Activated CD8-positive, alpha-beta T cell treated with anti-CD3 and anti-CD28 coated beads for 36 hours (primary cell): ENCODE measurements at regions not wholly inside any gene's neighbourhood (a gene's known extent, or its start where the extent isn't known, plus 50 kb on each side); places are given as distances from the start of the nearest gene placed in this dataset.

ENCODE experiments used
- ATAC-seq: fragments of 200-7000 bp; cut with Tn5 transposase; one replicate; pipeline ENCODE4 v1.10.0; 2021; ENCODE audit warnings: mild to moderate bottlenecking, moderate library complexity
- CTCF ChIA-PET: fragments of 350-600 bp; sonication (Branson Sonifier 250); formaldehyde crosslinking; loops from one replicate; lab custom pipeline; 2021; ENCODE audit warnings: antibody characterized with exemption; lab: Charles Lee
- POLR2A ChIA-PET: fragments of 350-600 bp; sonication (Branson Sonifier 250); formaldehyde crosslinking; loops from one replicate; lab custom pipeline; 2021; ENCODE audit warnings: antibody characterized with exemption; lab: Charles Lee
- DNase-seq: peaks from one replicate; pipeline ENCODE4 v3.0.0-alpha.2; 2020
- H3K27ac Mint-ChIP-seq: one replicate; pipeline ENCODE4 v1.8.0; 2021; ENCODE audit warnings: mild to moderate bottlenecking, mixed read lengths
- H3K27me3 Mint-ChIP-seq: one replicate; pipeline ENCODE4 v1.8.0; 2021; ENCODE audit warnings: mixed read lengths
- H3K36me3 Mint-ChIP-seq: one replicate; pipeline ENCODE4 v1.8.0; 2021; ENCODE audit warnings: low read depth, mixed read lengths
- H3K4me1 Mint-ChIP-seq: one replicate; pipeline ENCODE4 v1.8.0; 2021; ENCODE audit warnings: low read depth, mixed read lengths
- H3K4me3 Mint-ChIP-seq: one replicate; pipeline ENCODE4 v1.8.0; 2021; ENCODE audit warnings: mild to moderate bottlenecking, moderate library complexity, mixed read lengths
- H3K9me3 Mint-ChIP-seq: one replicate; pipeline ENCODE4 v1.8.0; 2021; ENCODE audit warnings: mixed read lengths
- CTCF ChIP-seq: fragments of 200-600 bp; IDR thresholded peaks from one replicate; pipeline ENCODE4 v1.8.0; 2022; ENCODE audit warnings: antibody characterized with exemption, mild to moderate bottlenecking
- intact Hi-C: fragments of 100-400 bp; cut with micrococcal nuclease; formaldehyde crosslinking; loops from one replicate; pipeline ENCODE4 v1.10.0; 2022

- Mint-ChIP-seq H3K36me3 (no peaks in the 10 kb centered on the region), H3K4me1 (no peaks in the 10 kb centered on the region), H3K27me3 (no peaks in the 10 kb centered on the region), H3K27ac (no peak overlapping the region), H3K4me3 (no peak overlapping the region), H3K9me3 (peaks cover 16% of the 10 kb centered on the region)
- ChIA-PET POLR2A (no interaction called here), CTCF (no interaction called here)
- DNase-seq: no peak
- TF ChIP-seq CTCF: no peak
- intact Hi-C loops: no loop called here
- ATAC-seq: no peak
These were observed 452.2 kb downstream of the MBD2 start for GRCh38 chr18:53772293-53772692.

GRCh38 chr18:53771664-53772063 lies 452.8 kb downstream of the MBD2 start:
- intact Hi-C loops: no loop called here
- Mint-ChIP-seq H3K9me3 (peaks cover 23% of the 10 kb centered on the region), H3K36me3 (no peaks in the 10 kb centered on the region), H3K27ac (no peak overlapping the region), H3K4me1 (no peaks in the 10 kb centered on the region), H3K27me3 (no peaks in the 10 kb centered on the region), H3K4me3 (no peak overlapping the region)
- no peak for ATAC-seq
- no peak for DNase-seq
- TF ChIP-seq CTCF: no peak
- POLR2A ChIA-PET: no interaction called here
- CTCF ChIA-PET: no interaction called here

- Mint-ChIP-seq H3K9me3 (peaks cover 21% of the 10 kb centered on the region), H3K27me3 (no peaks in the 10 kb centered on the region), H3K27ac (no peak overlapping the region), H3K4me1 (no peaks in the 10 kb centered on the region), H3K36me3 (no peaks in the 10 kb centered on the region), H3K4me3 (no peak overlapping the region)
- intact Hi-C loops: no loop called here
- CTCF ChIA-PET: no interaction called here
- no peak for TF ChIP-seq CTCF
- ATAC-seq (no peak), DNase-seq (no peak)
- POLR2A ChIA-PET: no interaction called here
These were observed 459.3 kb downstream of the MBD2 start for GRCh38 chr18:53765211-53765610.

- no peaks in the 10 kb centered on the region for H3K36me3 Mint-ChIP-seq
- intact Hi-C loops: no loop called here
- no peak overlapping the region for H3K4me3 Mint-ChIP-seq
- ChIA-PET CTCF (no interaction called here), POLR2A (interaction anchor here (0.6 kb wide), 1 partner anchor 519 kb away, joined by 3 read pairs; no protein-coding TSS in a partner anchor)
- no peak for DNase-seq
- no peaks in the 10 kb centered on the region for H3K27me3 Mint-ChIP-seq
- ATAC-seq: no peak
- H3K9me3 Mint-ChIP-seq: peaks cover 21% of the 10 kb centered on the region
- H3K27ac Mint-ChIP-seq: no peak overlapping the region
- no peak for TF ChIP-seq CTCF
- no peaks in the 10 kb centered on the region for H3K4me1 Mint-ChIP-seq
These were observed 460.4 kb downstream of the MBD2 start for GRCh38 chr18:53764086-53764485.

- TF ChIP-seq CTCF: no peak
- DNase-seq (no peak), ATAC-seq (no peak)
- H3K9me3 Mint-ChIP-seq: peaks cover 2% of the 10 kb centered on the region
- H3K36me3 Mint-ChIP-seq: no peaks in the 10 kb centered on the region
- H3K4me3 Mint-ChIP-seq: no peak overlapping the region
- H3K27ac Mint-ChIP-seq: no peak overlapping the region
- POLR2A ChIA-PET: no interaction called here
- intact Hi-C loops: no loop called here
- no peaks in the 10 kb centered on the region for H3K27me3 Mint-ChIP-seq
- CTCF ChIA-PET: no interaction called here
- no peaks in the 10 kb centered on the region for H3K4me1 Mint-ChIP-seq
These were observed 467.1 kb downstream of the MBD2 start for GRCh38 chr18:53757328-53757727.
